AG04449 (cell line): ENCODE measurements at regions not wholly inside any gene's neighbourhood (a gene's known extent, or its start where the extent isn't known, plus 50 kb on each side); places are given as distances from the start of the nearest gene placed in this dataset.

Experiments used
- CTCF ChIA-PET: fragments of 350-600 bp; formaldehyde crosslinking; extraction: SDS; loops from one replicate; lab custom pipeline; 2021; ENCODE audit warnings: antibody characterized with exemption; lab: Yijun Ruan, JAX
- POLR2A ChIA-PET: fragments of 400-600, 350-600 bp; formaldehyde crosslinking; extraction: SDS; loops from one replicate; lab custom pipeline; 2020; ENCODE audit warnings: antibody characterized with exemption, inconsistent platforms; lab: Yijun Ruan, JAX
- DNase-seq: peaks from one replicate; pipeline ENCODE4 v3.0.0-alpha.2; 2010; ENCODE audit warnings: low read depth, low spot score
- H3K4me3 ChIP-seq: 2 replicates; pipeline ENCODE4 v1.5.1; 2011; ENCODE audit warnings: low read depth, mild to moderate bottlenecking, control low read depth, low read length
- CTCF ChIP-seq: IDR thresholded peaks from one replicate; pipeline ENCODE4 v1.5.1; 2011; ENCODE audit warnings: mild to moderate bottlenecking, moderate library complexity, low read length, control low read depth, inconsistent platforms; ENCODE audit not compliant: insufficient read depth; ENCODE audit errors: missing control alignments

- no peak overlapping the region for H3K4me3 ChIP-seq
- POLR2A ChIA-PET: no interaction called here
- CTCF ChIA-PET: no interaction called here
- TF ChIP-seq CTCF: no peak
- no peak for DNase-seq
Observed at GRCh38 chr4:38365261-38365660, 298.7 kb upstream of the KLF3 start.

GRCh38 chr4:38365748-38366310 lies 298.2 kb upstream of the KLF3 start:
- POLR2A ChIA-PET: interaction anchor here (0.6 kb wide), 1 partner anchor 315 kb away, joined by 3 read pairs; no protein-coding TSS in a partner anchor
- TF ChIP-seq CTCF: no peak
- DNase-seq: no peak
- CTCF ChIA-PET: interaction anchor here (1.1 kb wide), 1 partner anchor 46 kb away, joined by 3 read pairs; no protein-coding TSS in a partner anchor
- no peak overlapping the region for H3K4me3 ChIP-seq

GRCh38 chr4:38366456-38366855 lies 297.5 kb upstream of the KLF3 start:
- no peak for DNase-seq
- TF ChIP-seq CTCF: no peak
- ChIA-PET CTCF (interaction anchor here (1.1 kb wide), 1 partner anchor 47 kb away, joined by 3 read pairs; no protein-coding TSS in a partner anchor), POLR2A (interaction anchor here (0.6 kb wide), 1 partner anchor 315 kb away, joined by 3 read pairs; no protein-coding TSS in a partner anchor)
- H3K4me3 ChIP-seq: no peak overlapping the region

- no peak for DNase-seq
- no peak for TF ChIP-seq CTCF
- no peak overlapping the region for H3K4me3 ChIP-seq
- ChIA-PET POLR2A (no interaction called here), CTCF (interaction anchor here (0.8 kb wide), 1 partner anchor 298 kb away, joined by 3 read pairs; no protein-coding TSS in a partner anchor)
Observed at GRCh38 chr4:38366997-38367396, 297.0 kb upstream of the KLF3 start.

- POLR2A ChIA-PET: no interaction called here
- H3K4me3 ChIP-seq: no peak overlapping the region
- DNase-seq: no peak
- CTCF ChIA-PET: interaction anchor here (0.8 kb wide), 2 partner anchors 298 to 306 kb away, joined by 3 read pairs; no protein-coding TSS in a partner anchor
- TF ChIP-seq CTCF: no peak
Observed at GRCh38 chr4:38367642-38368174, 296.3 kb upstream of the KLF3 start.

- DNase-seq: no peak
- H3K4me3 ChIP-seq: no peak overlapping the region
- ChIA-PET POLR2A (no interaction called here), CTCF (no interaction called here)
- no peak for TF ChIP-seq CTCF
Observed at GRCh38 chr4:38368613-38369012, 295.4 kb upstream of the KLF3 start.
